ENCODE measurements at regions not wholly inside any gene's neighbourhood (a gene's known extent, or its start where the extent isn't known, plus 50 kb on each side); places are given as distances from the start of the nearest gene placed in this dataset.
A peak's percentile ranks its signal among the peaks of the same experiment; 100 is the strongest.
"Not testable (repeated sequence)": the region's sequence is repeated elsewhere in the genome, so short reads cannot be mapped to it uniquely, and the experiment has no call there.

- no peak for DNase-seq
Measured at GRCh38 chr7:92913849-92914248, 77.5 kb upstream of the CDK6 start.

- DNase-seq, result no peak
Measured at GRCh38 chr7:92910976-92911375, 74.6 kb upstream of the CDK6 start.

GRCh38 chr7:92909686-92910475 is 73.5 kb upstream of the CDK6 start:
- DNase-seq, result peak; percentile 17

GRCh38 chr7:92904244-92905131 is 68.1 kb upstream of the CDK6 start:
- DNase-seq, result peak; percentile 59

- no peak for DNase-seq
Measured at GRCh38 chr7:92898798-92899197, 62.4 kb upstream of the CDK6 start.

- not testable (repeated sequence) for DNase-seq
Measured at GRCh38 chr7:92894857-92895256, 58.5 kb upstream of the CDK6 start.

GRCh38 chr7:92889081-92889480 is 52.7 kb upstream of the CDK6 start:
- DNase-seq, result no peak
